Right cardiac atrium (tissue), 5 donors: ENCODE measurements at regions not wholly inside any gene's neighbourhood (a gene's known extent, or its start where the extent isn't known, plus 50 kb on each side); places are given as distances from the start of the nearest gene placed in this dataset.

Experiments used
- ATAC-seq, 2 donors: fragments of 200-7000 bp; cut with Tn5 transposase; one replicate each; pipeline versions ENCODE4 v1.8.0 to v1.9.1; 2020; ENCODE audit warnings: moderate library complexity in 2 of 2, mild to moderate bottlenecking in 1 of 2
- DNase-seq, 3 donors: peaks; one replicate each; pipeline ENCODE4 v3.0.0-alpha.2; 2020
- H3K27ac ChIP-seq: one replicate; pipeline ENCODE4 v1.5.1; 2013; ENCODE audit warnings: mild to moderate bottlenecking, low read length, control low read depth, moderate library complexity
- H3K27me3 ChIP-seq: one replicate; pipeline ENCODE4 v1.6.1; 2013; ENCODE audit not compliant: control insufficient read depth, insufficient read depth
- H3K4me1 ChIP-seq: one replicate; pipeline ENCODE4 v1.6.1; 2013; ENCODE audit warnings: low read length; ENCODE audit not compliant: control insufficient read depth, insufficient read depth
- H3K4me3 ChIP-seq: one replicate; pipeline ENCODE4 v1.5.1; 2013; ENCODE audit warnings: low read length, control low read depth
- H3K9me3 ChIP-seq: one replicate; pipeline ENCODE4 v1.6.1; 2013; ENCODE audit warnings: low read length; ENCODE audit not compliant: control insufficient read depth
- WGBS: extraction: QIAGEN DNeasy Blood & Tissue Kit; methylation state at CpG from one replicate; pipeline ENCODE4 v1.1.7; 2013; 5-methylcytosine and 5-hydroxymethylcytosine counted together
- intact Hi-C, 4 donors: fragments of 100-400 bp; cut with DNase I; formaldehyde crosslinking; loops; one replicate each; pipeline versions ENCODE4 v1.11.0 to v1.14.0; 2022 to 2023
- donor health status: healthy with polysubstance abuse.
- donor health status: DM: no; HTN: yes; CAD: no.
- donor health status: DM: no; HTN: no; CAD: no.
- donor health status: DM: no; HTN: yes; CAD: no; lungs with severe emphysema.
- donor health status: DM: yes; HTN: yes; CAD: no.

GRCh38 chr12:28689398-28690175 is 459.5 kb upstream of the FAR2 start:
- Histone ChIP-seq H3K4me3 (no peak overlapping the region), H3K27ac (no peak overlapping the region), H3K27me3 (no peaks in the 10 kb centered on the region), H3K4me1 (no peaks in the 10 kb centered on the region), H3K9me3 (no peaks in the 10 kb centered on the region)
- no peak for DNase-seq
- 83% methylated on average over 4 of the region's 4 CpGs for WGBS
- ATAC-seq = no peak
- intact Hi-C loops = no loop called here

- Histone ChIP-seq H3K27ac (no peak overlapping the region), H3K9me3 (no peaks in the 10 kb centered on the region), H3K27me3 (no peaks in the 10 kb centered on the region), H3K4me1 (no peaks in the 10 kb centered on the region), H3K4me3 (no peak overlapping the region)
- ATAC-seq (no peak), DNase-seq (no peak)
- intact Hi-C loops = no loop called here
- 76% methylated on average over 5 of the region's 5 CpGs for WGBS
Observed at GRCh38 chr12:28693565-28694219, 455.4 kb upstream of the FAR2 start.

GRCh38 chr12:28698553-28698952 is 450.5 kb upstream of the FAR2 start:
- H3K4me3 ChIP-seq = no peak overlapping the region
- no peaks in the 10 kb centered on the region for H3K4me1 ChIP-seq
- H3K9me3 ChIP-seq = no peaks in the 10 kb centered on the region
- ATAC-seq (no peak), DNase-seq (no peak)
- 69% methylated on average over 2 of the region's 2 CpGs for WGBS
- no peak overlapping the region for H3K27ac ChIP-seq
- H3K27me3 ChIP-seq = no peaks in the 10 kb centered on the region
- intact Hi-C loops = no loop called here

GRCh38 chr12:28699029-28699428 is 450.0 kb upstream of the FAR2 start:
- Histone ChIP-seq H3K27me3 (no peaks in the 10 kb centered on the region), H3K4me3 (no peak overlapping the region), H3K4me1 (no peaks in the 10 kb centered on the region), H3K9me3 (no peaks in the 10 kb centered on the region), H3K27ac (no peak overlapping the region)
- ATAC-seq = no peak
- intact Hi-C loops = no loop called here
- no peak for DNase-seq

GRCh38 chr12:28700161-28700560 is 448.9 kb upstream of the FAR2 start:
- DNase-seq (no peak), ATAC-seq (no peak)
- WGBS = 65% methylated on average over 3 of the region's 3 CpGs
- H3K4me1 ChIP-seq = no peaks in the 10 kb centered on the region
- H3K4me3 ChIP-seq = no peak overlapping the region
- intact Hi-C loops = no loop called here
- no peaks in the 10 kb centered on the region for H3K27me3 ChIP-seq
- no peaks in the 10 kb centered on the region for H3K9me3 ChIP-seq
- H3K27ac ChIP-seq = no peak overlapping the region

GRCh38 chr12:28704477-28705169 is 444.5 kb upstream of the FAR2 start:
- H3K27ac ChIP-seq = no peak overlapping the region
- DNase-seq = no peak
- no peaks in the 10 kb centered on the region for H3K9me3 ChIP-seq
- no peak for ATAC-seq
- no peaks in the 10 kb centered on the region for H3K27me3 ChIP-seq
- intact Hi-C loops = no loop called here
- no peak overlapping the region for H3K4me3 ChIP-seq
- no peaks in the 10 kb centered on the region for H3K4me1 ChIP-seq

GRCh38 chr12:28708918-28709371 is 440.1 kb upstream of the FAR2 start:
- 56% methylated on average over 4 of the region's 4 CpGs for whole genome bisulfite sequencing
- no peaks in the 10 kb centered on the region for H3K9me3 ChIP-seq
- no peak for DNase-seq
- no peaks in the 10 kb centered on the region for H3K27me3 ChIP-seq
- intact Hi-C loops = no loop called here
- ATAC-seq = no peak
- H3K4me3 ChIP-seq = no peak overlapping the region
- H3K4me1 ChIP-seq = no peaks in the 10 kb centered on the region
- no peak overlapping the region for H3K27ac ChIP-seq

GRCh38 chr12:28709986-28710685 is 438.9 kb upstream of the FAR2 start:
- Histone ChIP-seq H3K27ac (no peak overlapping the region), H3K4me3 (no peak overlapping the region), H3K9me3 (no peaks in the 10 kb centered on the region), H3K27me3 (no peaks in the 10 kb centered on the region), H3K4me1 (no peaks in the 10 kb centered on the region)
- ATAC-seq = no peak
- 90% methylated on average over 4 of the region's 4 CpGs for WGBS
- DNase-seq = no peak
- intact Hi-C loops = no loop called here

GRCh38 chr12:28710882-28711281 is 438.2 kb upstream of the FAR2 start:
- DNase-seq (no peak), ATAC-seq (no peak)
- intact Hi-C loops = no loop called here

GRCh38 chr12:28711421-28711820 is 437.7 kb upstream of the FAR2 start:
- H3K4me1 ChIP-seq = no peaks in the 10 kb centered on the region
- intact Hi-C loops = no loop called here
- no peaks in the 10 kb centered on the region for H3K27me3 ChIP-seq
- DNase-seq (no peak), ATAC-seq (no peak)
- no peaks in the 10 kb centered on the region for H3K9me3 ChIP-seq
- no peak overlapping the region for H3K27ac ChIP-seq
- WGBS = 90% methylated on average over 1 of the region's 1 CpG
- no peak overlapping the region for H3K4me3 ChIP-seq

More at GRCh38 chr12:28710882-28711281, 438.2 kb upstream of the FAR2 start:
- no peak overlapping the region for H3K4me3 ChIP-seq
- no peaks in the 10 kb centered on the region for H3K27me3 ChIP-seq
- H3K4me1 ChIP-seq = no peaks in the 10 kb centered on the region
- H3K9me3 ChIP-seq = no peaks in the 10 kb centered on the region
- WGBS = 86% methylated on average over 1 of the region's 1 CpG
- no peak overlapping the region for H3K27ac ChIP-seq

GRCh38 chr12:28742791-28743190 is 406.3 kb upstream of the FAR2 start:
- DNase-seq (no peak), ATAC-seq (no peak)
- Histone ChIP-seq H3K27me3 (no peaks in the 10 kb centered on the region), H3K4me3 (no peak overlapping the region), H3K4me1 (no peaks in the 10 kb centered on the region), H3K27ac (no peak overlapping the region), H3K9me3 (no peaks in the 10 kb centered on the region)
- intact Hi-C loops = no loop called here
